GM13977 (cell line): ENCODE measurements at regions not wholly inside any gene's neighbourhood (a gene's known extent, or its start where the extent isn't known, plus 50 kb on each side); places are given as distances from the start of the nearest gene placed in this dataset.
"Not testable (repeated sequence)": the region's sequence is repeated elsewhere in the genome, so short reads cannot be mapped to it uniquely, and the experiment has no call there.

Source experiments
- DNase-seq: peaks from one replicate; pipeline ENCODE4 v3.0.0; 2012; ENCODE audit warnings: low spot score
- in situ Hi-C: fragments of 300-500 bp; cut with MboI; formaldehyde crosslinking; loops from one replicate; pipeline ENCODE4 v1.12.0; 2022; ENCODE audit warnings: low sequenced_read_pairs, low pct_unique_long_range_greater_than_20kb, mixed read lengths, inconsistent platforms; ENCODE audit not compliant: unreplicated experiment
- TF ChIP-seq, protein P1 (sequence below): IDR thresholded peaks from 2 replicates; pipeline ENCODE4 v1.5.1; 2012; ENCODE audit warnings: mild to moderate bottlenecking, control low read depth; ENCODE audit not compliant: insufficient read depth; ENCODE audit errors: extremely low read depth, missing control alignments

DNA sequence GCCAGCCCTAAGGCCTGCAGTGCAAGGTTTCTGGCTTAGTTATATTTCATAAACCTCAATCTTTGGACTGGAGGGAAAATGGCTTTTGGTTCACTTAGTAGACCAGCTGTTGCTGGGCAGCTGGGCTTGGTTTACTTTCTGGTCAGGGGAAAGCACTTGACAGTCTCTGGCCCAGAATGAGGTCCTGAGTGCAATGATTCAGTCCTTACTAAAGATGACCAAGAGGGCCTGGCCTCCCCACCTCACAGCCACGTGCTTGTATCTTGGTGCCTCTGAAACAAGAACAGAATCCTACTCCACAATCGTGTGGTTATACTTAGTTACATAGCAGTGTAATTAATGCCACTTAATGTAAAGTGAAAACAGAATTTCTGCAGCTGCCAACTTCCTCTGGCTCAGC, 325.5 kb upstream of the MEIS1 start:
- in situ Hi-C loops: no loop called here
- TF ChIP-seq, protein P1, sequence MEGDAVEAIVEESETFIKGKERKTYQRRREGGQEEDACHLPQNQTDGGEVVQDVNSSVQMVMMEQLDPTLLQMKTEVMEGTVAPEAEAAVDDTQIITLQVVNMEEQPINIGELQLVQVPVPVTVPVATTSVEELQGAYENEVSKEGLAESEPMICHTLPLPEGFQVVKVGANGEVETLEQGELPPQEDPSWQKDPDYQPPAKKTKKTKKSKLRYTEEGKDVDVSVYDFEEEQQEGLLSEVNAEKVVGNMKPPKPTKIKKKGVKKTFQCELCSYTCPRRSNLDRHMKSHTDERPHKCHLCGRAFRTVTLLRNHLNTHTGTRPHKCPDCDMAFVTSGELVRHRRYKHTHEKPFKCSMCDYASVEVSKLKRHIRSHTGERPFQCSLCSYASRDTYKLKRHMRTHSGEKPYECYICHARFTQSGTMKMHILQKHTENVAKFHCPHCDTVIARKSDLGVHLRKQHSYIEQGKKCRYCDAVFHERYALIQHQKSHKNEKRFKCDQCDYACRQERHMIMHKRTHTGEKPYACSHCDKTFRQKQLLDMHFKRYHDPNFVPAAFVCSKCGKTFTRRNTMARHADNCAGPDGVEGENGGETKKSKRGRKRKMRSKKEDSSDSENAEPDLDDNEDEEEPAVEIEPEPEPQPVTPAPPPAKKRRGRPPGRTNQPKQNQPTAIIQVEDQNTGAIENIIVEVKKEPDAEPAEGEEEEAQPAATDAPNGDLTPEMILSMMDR: no peak
- no peak for DNase-seq

DNA sequence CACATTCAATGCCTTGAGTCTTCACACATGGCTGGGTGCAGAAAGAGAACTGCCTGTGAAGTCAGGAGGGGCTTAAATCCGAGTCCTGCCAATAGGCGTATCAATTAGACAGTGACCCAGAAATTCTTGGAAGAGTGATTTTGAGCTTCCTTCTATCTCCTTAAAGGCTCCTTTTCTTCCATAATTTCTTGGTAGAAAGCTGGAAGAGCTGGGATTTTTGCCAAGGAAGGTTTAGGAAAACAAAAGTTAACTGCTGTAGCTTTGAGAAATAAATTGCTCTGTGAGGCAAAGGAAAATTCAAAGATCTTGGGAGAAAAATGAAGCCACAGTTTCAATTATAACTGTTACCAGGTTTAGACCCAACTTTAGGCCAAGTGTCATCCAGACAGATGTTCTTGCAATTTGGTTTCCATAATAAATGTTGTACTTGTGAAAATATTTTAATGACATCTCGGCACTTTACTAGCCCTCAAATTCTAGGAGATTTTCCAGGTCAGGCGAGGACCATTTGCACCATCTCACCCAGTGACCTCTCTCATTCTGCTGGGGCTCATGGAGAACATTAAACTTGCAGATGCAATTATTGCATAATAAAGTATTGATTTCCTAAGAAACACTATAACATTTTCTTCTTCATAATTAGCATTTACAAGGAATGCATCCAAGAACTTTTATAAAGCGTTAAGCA, 329.7 kb upstream of the MEIS1 start:
- DNase-seq: no peak
- TF ChIP-seq, protein P1: no peak
- in situ Hi-C loops: no loop called here

DNA sequence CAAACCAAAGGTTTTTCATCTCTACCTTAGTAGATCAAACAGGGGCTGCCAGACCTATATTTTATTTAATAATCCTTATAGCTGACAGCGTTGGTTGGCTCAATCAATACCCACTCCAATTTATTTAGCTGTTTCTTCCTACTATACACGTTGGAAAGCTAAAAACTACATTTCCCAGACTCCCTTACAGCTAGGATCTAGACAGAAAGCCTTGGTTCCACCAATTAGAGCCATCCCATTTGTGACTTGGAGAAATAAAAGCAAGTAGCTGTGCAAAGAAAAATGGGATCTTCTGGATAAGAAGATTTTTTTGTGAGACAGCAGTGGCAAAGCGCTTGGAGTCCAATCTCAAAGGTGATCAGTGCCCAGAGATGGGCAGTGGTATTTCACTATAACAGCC, 331.3 kb upstream of the MEIS1 start:
- DNase-seq: no peak
- in situ Hi-C loops: no loop called here
- TF ChIP-seq, protein P1: no peak

DNA sequence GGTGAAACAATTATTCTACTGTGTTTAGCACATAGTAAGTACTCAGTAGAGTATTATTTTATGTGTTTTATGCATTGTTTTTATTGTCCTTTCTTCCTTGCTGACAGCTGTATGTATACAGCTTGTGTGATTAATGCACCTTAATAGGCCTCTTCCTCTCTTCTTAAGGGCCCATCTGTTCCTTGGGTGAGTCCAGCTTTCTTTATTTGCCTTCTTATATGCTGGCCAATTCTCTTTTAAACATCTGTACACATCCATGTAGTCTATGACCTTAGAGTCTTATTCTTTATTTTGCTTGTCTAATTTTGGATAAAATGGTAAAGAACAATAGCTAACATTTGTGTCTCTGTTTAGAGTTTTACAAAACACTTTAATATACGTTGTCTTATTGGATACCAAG, 333.7 kb upstream of the MEIS1 start:
- in situ Hi-C loops: no loop called here
- TF ChIP-seq, protein P1: no peak
- no peak for DNase-seq

DNA sequence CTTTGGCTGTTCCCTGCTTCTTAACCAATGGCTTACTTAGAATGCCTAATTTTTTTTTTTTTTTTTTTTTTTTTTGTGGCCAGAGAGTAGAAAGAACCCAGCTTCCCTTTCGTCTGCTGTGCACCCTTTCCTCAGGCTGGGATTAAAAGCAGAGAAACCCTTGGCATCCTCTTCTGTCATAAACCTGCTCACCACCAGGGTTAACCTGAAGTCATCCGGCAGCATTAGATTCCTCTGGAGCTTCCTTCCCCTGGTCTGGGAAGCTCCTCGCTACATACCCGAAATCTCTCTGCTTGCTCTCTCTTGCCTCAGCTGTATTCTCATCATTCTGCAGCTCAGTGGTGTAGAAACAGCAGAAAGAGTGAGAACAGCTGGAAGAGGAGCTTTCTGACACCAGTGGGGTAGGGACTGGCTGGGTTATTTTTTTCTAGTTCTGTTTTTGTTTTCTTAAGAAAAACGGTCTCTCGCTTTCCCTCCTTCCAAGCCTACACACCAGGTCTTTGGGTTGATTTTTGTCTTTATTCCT, 339.0 kb upstream of the MEIS1 start:
- DNase-seq: no peak
- in situ Hi-C loops: no loop called here
- TF ChIP-seq, protein P1: no peak

DNA sequence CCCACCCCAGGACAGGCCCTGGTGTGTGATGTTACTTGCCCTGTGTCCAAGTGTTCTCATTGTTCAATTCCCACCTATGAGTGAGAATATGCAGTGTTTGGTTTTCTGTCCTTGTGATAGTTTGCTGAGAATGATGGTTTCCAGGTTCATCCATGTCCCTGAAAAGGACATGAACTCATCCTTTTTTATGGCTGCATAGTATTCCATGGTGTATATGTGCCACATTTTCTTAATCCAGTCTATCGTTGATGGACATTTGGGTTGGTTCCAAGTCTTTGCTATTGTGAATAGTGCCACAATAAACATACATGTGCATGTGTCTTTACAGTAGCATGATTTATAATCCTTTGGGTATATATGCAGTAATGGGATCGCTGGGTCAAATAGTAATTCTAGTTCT, 340.2 kb upstream of the MEIS1 start:
- DNase-seq, in situ Hi-C loops: not testable (repeated sequence)

DNA sequence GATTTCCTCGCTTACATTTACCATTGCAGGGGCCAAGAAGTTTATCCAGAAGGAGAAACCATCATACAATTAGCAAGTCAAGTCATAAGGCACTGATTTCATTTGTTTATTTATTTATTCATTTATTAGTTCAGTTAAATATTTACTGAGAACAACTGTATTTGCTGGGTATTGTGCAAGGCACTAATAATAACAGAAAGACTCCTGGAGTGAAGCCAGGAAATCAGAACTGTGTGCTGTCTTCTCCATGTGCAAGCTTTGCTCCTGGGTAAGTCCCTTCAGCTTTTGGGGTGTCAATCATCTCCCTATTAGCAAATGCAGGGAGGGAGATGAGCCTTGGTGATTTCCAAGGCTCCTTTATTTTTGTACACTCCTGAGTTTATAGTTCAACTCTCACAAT, 341.6 kb upstream of the MEIS1 start:
- no peak for DNase-seq
- TF ChIP-seq, protein P1: no peak
- in situ Hi-C loops: no loop called here
